ENCODE measurements at regions not wholly inside any gene's neighbourhood (a gene's known extent, or its start where the extent isn't known, plus 50 kb on each side); places are given as distances from the start of the nearest gene placed in this dataset.

- Histone ChIP-seq H3K4me1 (peaks cover 5% of the 10 kb centered on the region), H3K27me3 (no peaks in the 10 kb centered on the region), H3K36me3 (no peaks in the 10 kb centered on the region), H3K9me3 (no peaks in the 10 kb centered on the region), H3K27ac (no peak overlapping the region), H3K4me3 (no peak overlapping the region)
- no peak for DNase-seq (ENCODE audit: extremely low spot score in 2 of 2)
- intact Hi-C loops (cut with DNase I), result no loop called here
- TF ChIP-seq POLR2A (IDR thresholded peaks at IDR 0.05) (no peak), POLR2AphosphoS5 (IDR thresholded peaks at IDR 0.05; ENCODE audit: insufficient read depth in 1 of 2, low read depth in 1 of 2) (no peak), CTCF (IDR thresholded peaks at IDR 0.05) (no peak)
These were observed 151.2 kb downstream of the EDN3 start for GRCh38 chr20:59451641-59452040.

GRCh38 chr20:59452856-59453255 is 151.5 kb upstream of the PHACTR3 start:
- Histone ChIP-seq H3K4me3 (no peak overlapping the region), H3K9me3 (no peaks in the 10 kb centered on the region), H3K4me1 (peaks cover 5% of the 10 kb centered on the region), H3K27ac (no peak overlapping the region), H3K36me3 (no peaks in the 10 kb centered on the region), H3K27me3 (no peaks in the 10 kb centered on the region)
- TF ChIP-seq POLR2A (IDR thresholded peaks at IDR 0.05) (no peak), CTCF (IDR thresholded peaks at IDR 0.05) (no peak), POLR2AphosphoS5 (IDR thresholded peaks at IDR 0.05; ENCODE audit: insufficient read depth in 1 of 2, low read depth in 1 of 2) (no peak)
- intact Hi-C loops (cut with DNase I), result no loop called here
- no peak for DNase-seq (ENCODE audit: extremely low spot score in 2 of 2)

- peaks cover 5% of the 10 kb centered on the region for H3K4me1 ChIP-seq
- intact Hi-C loops (cut with DNase I), result no loop called here
- H3K9me3 ChIP-seq, result no peaks in the 10 kb centered on the region
- TF ChIP-seq POLR2AphosphoS5 (IDR thresholded peaks at IDR 0.05; ENCODE audit: insufficient read depth in 1 of 2, low read depth in 1 of 2), result no peak
- TF ChIP-seq CTCF (IDR thresholded peaks at IDR 0.05), result no peak
- no peak for TF ChIP-seq POLR2A (IDR thresholded peaks at IDR 0.05)
- H3K36me3 ChIP-seq, result no peaks in the 10 kb centered on the region
- DNase-seq (ENCODE audit: extremely low spot score in 2 of 2), result no peak
- no peak overlapping the region for H3K27ac ChIP-seq
- no peaks in the 10 kb centered on the region for H3K27me3 ChIP-seq
- no peak overlapping the region for H3K4me3 ChIP-seq
These were observed 150.4 kb upstream of the PHACTR3 start for GRCh38 chr20:59453759-59454560.

GRCh38 chr20:59455402-59456341 is 148.7 kb upstream of the PHACTR3 start:
- Histone ChIP-seq H3K4me1 (peaks cover 5% of the 10 kb centered on the region), H3K9me3 (no peaks in the 10 kb centered on the region), H3K4me3 (no peak overlapping the region), H3K27ac (no peak overlapping the region), H3K36me3 (no peaks in the 10 kb centered on the region), H3K27me3 (no peaks in the 10 kb centered on the region)
- intact Hi-C loops (cut with DNase I), result no loop called here
- no peak for DNase-seq (ENCODE audit: extremely low spot score in 2 of 2)
- TF ChIP-seq CTCF (IDR thresholded peaks at IDR 0.05), result peak in 2 of 3 experiments; percentile 36 to 43
- no peak for TF ChIP-seq POLR2A (IDR thresholded peaks at IDR 0.05)
- peak in 1 of 2 donors; percentile 17 for TF ChIP-seq POLR2AphosphoS5 (IDR thresholded peaks at IDR 0.05; ENCODE audit: insufficient read depth in 1 of 2, low read depth in 1 of 2)

Data from vagina (tissue), 2 donors.